GM21360 (cell line): ENCODE measurements at regions not wholly inside any gene's neighbourhood (a gene's known extent, or its start where the extent isn't known, plus 50 kb on each side); places are given as distances from the start of the nearest gene placed in this dataset.

ENCODE experiments used
- ATAC-seq: cut with Tn5 transposase; IDR thresholded peaks from one replicate; pipeline ENCODE4 v1.9.1; 2021; ENCODE audit warnings: mild to moderate bottlenecking, moderate library complexity; ENCODE audit not compliant: unreplicated experiment

DNA sequence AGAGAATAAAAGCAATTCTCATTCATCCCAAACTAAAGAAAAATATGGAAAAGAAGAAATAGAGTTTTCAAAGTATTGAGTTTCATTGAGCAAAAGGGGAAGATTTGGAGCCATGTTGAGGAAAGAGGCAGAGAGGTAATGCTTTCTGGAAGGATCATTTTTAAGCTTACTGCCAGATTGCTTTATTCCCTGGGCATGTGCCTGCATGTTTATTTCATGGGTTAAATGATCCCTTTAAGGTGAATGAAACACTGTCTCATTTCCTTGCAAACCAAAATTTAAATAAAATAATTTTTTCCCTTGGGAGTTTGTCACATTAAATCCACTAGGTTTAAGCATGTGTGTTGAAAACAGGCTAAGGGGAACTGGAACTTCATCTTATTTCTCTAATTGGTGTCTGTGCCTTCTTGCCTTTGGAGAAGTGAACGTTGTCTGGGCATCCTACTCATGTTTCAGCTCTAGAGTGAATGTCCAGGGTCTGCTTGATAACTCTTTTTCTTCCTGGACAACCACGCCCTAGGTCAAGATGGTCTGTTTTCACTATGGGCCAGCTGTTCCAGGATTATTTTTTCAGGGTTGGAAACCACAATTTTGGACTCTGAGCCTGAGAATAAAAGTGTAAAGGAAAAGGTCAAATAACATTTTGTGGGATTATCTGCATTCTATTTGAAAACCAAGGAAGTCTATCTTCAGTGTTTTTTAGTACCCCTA, 114.1 kb upstream of the ELL2 start:
- no peak for ATAC-seq

DNA sequence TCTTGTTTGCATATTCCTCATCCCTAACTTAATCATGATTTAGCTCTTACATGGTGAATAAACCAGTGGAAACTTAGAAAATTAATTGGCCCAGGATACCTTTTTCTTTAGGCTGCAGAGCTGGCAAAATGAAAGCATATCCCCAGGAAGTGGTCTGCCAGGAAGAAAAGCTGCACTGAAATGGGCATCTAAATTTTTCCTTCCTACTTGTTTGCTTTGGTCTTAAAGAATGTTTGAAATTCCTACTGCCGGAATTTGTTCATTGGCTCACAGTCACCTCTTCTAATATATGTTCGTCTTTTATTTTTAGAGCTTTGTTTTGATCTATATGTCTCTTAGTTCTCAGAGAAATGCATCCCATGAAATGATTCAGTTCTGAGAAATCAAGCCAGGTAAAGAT, 113.2 kb upstream of the ELL2 start:
- ATAC-seq = no peak

DNA sequence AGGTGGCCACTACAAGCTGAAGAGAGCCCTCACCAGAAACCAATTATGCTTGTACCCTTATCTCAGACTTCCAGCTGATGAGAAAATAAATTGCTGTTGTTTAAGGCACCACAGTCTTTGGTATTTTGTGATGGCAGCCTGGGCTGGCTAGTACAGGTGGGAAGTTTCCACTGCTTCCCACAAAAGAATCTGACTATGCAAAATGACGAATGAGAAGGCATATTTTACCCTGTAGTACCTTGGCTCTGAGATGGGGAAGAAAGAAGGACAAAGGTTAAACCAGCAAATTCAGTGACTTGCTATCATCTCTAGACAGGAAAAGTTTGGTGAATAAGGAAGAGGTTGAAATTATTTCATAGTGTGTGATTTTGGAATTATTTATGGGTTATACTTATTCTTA, 112.8 kb upstream of the ELL2 start:
- no peak for ATAC-seq

DNA sequence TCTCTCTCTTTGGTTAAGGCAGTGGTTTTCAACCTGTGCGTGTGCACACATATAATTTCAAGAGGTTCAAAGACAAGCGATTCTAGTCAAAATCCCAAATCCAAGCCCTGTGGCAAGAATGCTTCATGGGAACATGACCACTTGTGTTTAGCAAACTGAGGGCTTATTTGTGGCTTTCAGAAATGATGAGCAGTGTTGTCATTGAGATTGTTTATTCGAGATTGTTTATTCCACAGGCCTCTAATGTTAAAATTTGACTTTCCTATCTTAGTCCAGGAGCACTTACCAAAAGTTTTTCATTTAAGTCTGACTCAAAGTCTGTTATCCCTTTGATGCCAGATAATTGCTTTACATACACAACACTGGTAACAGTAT, 111.1 kb upstream of the ELL2 start:
- no peak for ATAC-seq

DNA sequence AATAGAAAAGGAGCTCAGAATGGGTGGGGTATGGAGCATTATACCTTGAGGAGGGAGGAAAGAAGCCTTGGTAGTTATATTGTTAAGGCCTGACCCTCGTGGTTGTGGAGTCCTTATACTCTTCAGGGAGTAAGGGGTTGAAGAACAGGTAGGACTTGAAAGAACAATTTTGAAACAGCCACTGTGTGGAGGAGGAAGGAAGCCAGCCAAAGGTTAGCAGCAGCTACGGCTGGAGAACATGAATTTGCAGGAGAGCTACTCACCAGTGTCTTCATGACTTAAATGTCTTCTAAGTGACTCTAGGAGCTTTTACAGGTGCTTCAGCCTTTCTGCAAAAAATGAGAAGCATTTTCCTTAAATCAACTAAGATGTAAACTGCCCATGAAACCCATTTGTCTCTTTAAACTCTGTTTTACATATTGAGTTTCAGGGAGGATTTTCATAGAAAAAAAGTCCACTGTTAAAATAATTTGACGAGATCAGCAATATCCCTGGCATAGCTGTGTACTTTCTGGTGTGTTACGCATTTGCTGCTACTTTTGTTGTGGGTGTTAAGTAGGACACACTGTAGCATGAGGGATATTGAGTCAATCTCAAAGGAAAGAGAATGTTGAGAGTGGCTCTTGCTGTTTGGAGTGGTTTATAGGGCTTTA, 110.6 kb upstream of the ELL2 start:
- no peak for ATAC-seq

DNA sequence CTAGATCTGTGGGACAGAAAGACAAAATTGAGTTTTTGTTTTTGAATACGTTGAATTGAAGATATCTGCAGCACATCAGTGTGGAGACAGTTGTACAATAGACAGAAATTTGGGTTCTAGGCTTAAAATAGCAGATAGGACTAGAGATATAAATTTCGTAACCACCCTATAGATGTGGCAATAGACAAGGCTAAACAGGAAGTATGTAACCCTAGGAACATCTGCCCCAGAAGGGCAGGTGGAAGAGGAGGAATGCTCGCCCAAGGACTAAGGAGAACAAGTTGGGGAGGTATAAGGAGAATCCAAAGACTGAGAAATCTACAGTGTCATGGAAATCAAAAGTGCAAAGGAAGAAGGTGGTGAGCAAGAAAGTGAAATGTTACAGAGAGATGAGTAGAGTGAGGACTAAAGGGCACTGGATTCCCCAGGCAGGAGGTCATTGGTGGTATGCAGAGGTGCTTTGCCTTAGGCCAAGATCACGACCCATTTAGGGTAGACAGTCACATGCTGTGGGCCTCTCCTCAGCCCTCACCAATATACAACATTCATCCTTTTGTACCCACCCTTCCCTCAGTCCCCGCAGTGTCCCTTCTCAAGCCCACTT, 109.1 kb upstream of the ELL2 start:
- ATAC-seq = no peak

DNA sequence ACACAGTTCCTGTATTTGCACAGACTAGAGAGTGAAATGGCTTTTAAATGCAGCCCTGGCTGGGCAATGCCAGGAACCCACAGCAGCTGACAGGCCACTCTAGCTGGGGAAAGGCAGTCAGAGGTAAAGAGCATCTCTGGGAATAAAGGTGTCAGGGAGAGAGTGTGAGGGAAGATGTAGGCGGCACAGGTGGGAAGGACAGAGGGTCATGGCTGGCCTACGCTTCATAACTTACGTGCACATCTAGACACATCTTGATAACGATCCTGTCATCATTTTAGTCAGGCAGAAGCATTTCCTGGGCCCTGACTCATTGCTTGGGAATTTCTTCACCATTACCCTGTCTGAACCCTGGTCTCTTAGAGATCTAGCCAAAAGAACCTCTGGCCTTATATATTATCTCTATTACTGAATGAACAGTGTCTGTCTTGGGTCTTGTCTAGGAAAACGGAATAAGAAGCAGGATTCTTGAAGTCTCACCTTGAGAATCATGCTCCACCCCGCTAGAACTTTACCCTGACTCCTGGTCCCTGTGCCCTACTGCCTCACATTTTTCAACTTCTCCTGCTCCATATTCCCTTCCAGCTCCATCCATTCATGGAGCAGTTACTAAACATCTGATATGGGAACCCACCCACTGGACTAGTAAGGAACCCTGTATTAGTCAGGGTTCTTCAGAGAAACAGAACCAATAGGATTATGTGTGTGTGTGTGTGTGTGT, 106.4 kb upstream of the ELL2 start:
- ATAC-seq = no peak

DNA sequence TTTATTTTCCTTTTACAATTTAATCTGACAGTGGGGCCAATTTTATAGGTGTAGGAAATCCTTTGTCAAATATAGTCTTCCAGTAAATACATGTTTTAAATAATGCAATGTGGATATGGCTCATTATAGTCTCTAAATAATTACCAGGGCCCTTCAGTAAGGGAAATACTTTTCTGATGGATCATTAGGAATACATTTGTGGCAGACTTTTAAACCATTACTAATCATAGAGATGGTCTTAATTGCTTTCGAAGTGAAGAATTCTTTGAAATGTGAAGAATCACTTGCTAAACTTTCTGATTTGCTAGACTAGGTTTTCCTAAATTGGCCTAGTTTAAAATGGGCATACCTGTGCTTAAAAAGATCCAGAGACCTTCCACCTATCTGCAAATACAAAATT, 105.6 kb upstream of the ELL2 start:
- ATAC-seq = no peak

DNA sequence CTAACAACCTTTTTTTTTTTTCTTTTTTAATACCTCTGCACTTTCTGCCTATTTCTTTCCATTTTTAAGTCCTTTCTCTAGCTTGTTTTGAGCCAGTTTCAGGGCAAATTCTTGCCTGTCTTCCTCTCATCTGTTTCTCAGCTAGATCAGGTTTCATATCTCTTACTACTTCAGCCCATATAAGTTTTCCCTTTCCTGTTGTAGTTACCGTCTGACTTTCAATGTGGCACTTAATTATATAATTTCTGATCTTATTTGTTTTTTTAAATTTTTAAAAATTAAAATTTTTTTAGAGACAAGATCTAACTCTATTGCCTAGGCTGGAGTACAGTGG, 104.7 kb upstream of the ELL2 start:
- ATAC-seq = no peak

DNA sequence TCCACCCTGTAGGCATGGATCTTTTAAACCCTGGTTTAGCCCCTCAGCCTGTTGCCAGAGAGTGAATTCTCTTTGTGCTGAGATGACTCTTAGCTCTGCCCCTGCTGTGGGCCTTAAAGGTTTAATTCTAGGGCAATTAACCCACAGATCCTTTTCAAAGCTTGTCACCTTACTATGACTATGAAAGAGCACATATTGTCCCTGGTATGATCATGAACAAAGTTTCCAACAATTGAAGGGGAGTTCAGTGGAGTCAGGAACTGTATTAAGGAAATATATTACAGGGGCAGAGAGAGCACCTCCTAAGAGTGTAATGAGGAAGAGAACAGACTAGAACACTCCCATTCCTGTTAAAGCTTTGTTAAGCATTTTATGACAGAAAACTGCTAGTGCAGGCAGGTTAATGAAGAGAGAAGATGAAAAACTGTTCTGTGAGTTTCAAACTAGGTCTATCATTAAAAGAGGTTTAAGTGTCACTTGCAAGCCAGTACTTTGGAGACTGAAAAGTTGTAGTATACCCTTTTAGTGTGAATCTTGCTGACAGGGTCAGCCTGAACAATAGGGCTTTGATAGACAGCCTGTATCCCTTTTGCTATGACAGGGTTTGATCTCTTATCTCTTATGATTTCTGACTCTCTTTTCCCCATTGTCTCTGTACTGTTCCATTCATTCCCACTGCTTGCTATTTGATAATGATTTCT, 104.2 kb upstream of the ELL2 start:
- ATAC-seq = no peak

DNA sequence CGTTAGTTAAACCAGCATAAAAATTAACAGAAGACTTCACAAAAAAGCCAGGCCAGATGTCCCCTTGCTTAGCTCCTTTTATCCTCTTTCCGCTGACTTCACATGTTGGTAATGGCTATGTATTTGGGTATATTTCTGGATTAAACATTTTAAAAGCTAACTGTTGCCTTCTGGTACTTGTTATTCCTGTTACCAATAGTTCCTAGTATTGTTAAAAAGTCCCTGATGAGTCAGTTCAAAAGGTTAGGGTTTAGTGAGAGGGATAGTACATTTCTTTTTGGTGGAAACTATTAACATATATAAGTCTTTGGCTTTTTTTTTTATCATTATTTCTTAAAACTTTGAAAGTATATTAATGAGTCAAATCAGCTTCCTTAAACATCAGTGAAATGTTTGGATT, 103.2 kb upstream of the ELL2 start:
- ATAC-seq = no peak

DNA sequence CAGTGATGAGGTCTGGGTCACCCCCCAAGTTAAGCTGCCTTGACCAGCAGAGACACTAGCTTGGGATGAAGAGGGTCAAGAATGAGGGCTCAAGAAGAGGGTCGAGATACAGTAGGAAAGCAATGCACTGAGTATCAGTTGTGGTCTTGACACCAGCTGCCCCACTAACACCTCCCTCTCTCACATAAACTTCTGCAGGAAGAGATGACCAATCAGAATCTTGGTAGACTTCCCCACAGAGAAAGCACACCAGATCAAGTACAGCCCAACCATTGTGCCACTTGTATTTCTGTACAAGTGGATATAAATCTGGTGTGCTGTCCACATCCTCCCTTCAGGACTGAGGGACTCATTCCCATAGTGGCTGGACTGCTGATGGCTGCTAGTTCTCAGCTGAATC, 101.2 kb upstream of the ELL2 start:
- no peak for ATAC-seq

DNA sequence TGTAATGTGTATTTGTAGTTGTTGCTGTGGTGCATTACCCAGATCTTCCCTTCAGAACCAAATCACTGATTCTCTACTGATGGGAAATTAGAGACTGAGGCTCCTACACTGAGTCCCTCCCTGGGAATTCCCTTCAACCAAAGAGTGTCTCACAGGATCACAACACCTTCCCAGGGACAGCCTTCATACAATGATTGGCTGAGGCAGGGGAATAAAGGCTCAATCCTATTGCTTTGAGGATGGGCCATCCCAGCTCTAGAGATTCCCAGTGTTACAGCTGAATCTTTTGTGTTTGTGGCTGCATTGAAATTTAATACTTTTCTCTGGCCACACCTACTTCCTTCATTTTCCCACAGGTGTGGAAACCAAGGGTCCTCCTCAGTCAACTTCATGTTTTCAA, 96.4 kb upstream of the ELL2 start:
- ATAC-seq = no peak

DNA sequence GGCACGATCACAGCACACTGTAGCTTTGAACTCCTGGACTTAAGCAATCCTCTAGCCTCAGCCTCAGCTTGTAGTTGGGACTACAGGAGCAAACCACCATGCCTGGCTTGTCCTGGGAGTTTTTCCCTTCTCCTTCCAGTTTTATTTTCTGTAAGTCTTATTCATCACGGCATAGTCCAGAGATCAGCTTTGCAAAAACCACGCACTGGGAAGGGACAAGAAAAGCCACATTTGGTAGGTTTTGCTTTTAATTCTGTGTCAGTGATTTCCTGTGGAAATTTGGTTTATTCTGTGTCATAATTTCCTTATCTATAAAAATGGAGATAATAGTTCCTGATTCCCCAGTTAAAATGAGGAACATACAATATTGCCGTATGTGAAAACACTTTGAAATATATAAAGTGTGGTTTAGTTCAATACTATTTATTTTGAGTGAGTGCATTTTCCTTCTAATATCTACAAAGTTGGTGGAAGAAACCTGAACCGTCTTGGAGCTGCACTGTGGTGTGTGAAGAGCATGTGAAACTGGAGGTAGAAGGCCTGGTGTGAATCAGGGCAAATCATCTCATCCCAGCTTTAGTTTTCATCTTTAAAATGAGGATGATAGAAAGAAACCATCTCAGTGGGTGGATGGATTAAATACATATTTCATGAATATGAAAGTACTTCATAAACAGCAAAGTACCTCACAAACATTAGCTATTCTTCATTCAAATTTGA, 92.8 kb upstream of the ELL2 start:
- no peak for ATAC-seq

DNA sequence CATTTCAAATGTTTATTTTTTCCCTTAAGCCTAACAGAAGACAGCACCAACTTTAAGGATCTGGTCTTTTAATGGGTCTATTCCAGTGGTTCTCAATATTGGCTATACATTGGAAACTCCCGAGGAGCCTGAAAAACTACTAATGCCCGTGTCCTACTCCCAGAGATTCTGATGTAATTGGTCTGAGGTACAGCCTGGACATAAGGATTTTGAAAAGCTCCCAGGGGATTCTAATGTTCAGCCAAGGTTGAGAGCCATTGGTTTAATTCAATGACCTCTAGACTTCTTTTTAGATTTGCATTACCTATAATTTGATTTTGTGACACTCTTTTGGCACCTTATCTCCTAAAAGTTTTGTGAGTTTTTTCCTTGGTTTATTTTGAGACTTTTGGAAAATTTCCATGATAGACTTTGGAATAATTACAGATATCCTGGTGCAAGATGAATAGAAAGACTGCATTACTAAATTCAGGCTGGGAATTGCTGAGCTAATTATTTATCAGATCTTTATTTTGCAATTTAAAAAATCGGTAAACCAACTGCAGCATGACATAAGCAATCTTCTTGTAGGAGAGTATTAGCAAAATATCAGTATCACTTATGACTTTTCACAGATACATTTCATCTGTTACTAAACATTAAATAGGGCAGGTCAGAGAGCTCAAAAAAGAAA, 91.5 kb upstream of the ELL2 start:
- no peak for ATAC-seq

DNA sequence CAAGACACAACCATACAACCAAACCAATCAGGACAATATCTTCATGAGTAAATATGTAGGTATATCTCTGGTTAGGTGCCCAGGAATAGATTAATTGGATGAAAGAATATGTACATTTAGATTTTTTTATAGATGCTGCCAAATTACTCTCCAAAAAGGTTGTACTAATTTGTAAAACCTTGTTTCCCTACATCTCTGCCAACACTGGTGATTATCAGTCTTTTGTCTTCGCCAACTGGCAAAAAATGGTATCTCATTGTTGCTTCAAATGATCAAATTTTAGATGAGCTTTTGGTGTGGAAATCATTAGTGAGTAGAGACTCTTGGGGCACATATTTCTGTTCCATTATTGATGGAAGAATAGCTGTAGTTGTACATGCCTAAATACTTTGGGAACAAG, 90.7 kb upstream of the ELL2 start:
- ATAC-seq = no peak

DNA sequence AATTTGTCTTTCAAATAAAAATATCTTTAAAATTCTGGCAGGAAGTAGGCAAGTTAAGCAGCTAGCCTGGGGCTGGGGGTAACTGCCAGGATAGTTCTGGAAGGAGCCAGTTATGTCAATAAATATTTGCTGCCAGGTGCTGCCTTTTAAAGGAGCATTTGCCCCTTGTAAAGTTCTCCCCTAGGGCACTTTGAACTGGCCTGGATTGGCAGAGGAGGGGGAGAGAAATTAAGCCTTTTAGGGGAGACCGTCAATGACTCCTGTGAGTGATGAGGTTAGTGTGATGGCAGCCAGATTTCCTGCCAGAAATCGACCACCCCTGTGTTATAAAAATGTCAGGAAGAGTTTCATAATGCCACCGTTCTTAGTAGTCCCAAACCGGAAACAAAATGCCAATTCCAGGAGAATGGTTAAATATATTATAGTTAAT, 89.8 kb upstream of the ELL2 start:
- no peak for ATAC-seq

DNA sequence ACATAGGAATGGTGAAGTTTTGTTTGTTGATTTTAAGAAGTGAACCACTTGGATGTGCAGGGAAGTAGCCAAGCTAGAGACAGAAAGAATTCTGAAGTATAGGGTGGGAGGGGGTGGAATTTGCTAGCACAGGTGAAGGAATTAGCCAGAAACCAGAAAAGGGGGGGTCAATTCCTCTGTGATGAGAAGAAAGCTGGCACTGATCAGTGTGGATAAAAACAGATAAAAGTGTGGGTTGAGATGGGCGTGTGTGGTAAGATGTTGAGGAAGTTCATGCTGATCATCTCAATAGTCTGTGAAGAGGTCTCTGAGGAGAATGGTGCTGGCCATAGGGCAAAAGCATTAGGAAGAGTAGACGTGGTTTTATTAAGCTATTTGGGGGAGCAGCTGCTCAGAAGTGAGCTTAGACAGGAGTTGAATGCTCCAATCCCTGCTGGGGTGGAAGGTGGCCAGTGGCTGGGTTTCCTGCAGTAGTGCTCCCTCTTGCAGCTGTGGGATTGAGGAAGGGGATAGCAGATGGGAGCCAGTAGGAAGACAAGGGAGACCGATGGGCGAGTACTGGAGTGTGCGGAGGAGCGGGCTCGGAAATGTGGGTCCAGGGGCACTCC, 88.7 kb upstream of the ELL2 start:
- no peak for ATAC-seq

DNA sequence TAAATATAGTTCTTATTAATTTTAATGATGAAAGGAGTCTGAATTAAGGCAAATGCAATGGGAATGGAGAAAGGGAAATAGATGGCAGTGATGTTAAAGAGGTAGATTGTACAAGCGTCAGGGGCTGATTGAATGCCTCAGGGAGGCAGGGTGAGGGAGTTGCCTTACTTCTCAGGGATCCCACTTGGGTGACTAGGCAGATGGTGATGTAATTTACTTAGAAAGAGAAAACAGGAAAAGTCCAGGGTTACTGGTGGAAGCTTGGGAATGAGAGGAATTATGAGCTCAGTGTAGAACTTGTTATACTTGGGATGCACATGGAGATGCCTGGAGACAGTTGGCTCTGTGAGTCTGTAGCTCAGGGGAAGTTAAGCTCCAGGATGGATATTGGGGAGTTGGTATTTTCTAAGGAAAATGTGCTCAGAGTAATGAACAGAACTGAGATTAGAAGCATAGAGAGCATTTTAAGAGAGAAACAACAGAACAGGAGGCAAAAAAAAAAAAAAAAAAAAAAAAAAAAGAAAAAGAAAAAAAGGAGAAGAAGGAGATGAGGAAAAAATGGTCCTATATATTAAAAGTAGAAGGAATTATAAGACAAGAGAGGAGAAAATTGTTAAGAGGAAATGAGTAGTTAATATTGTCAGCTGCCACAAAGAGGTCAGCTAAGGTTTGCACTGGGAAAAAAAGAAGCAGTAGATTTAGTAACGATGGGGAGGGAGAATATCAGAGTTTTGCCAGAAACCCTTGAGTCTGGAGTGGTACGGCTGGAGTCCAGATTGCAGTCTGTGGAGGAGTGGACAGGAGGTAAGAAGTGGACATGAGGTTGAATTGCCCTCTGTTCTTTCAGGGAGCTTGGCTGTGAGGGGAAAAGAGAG, 88.0 kb upstream of the ELL2 start:
- no peak for ATAC-seq
